Naive thymus-derived CD4-positive, alpha-beta T cell (primary cell): ENCODE measurements at regions not wholly inside any gene's neighbourhood (a gene's known extent, or its start where the extent isn't known, plus 50 kb on each side); places are given as distances from the start of the nearest gene placed in this dataset.

ENCODE experiments used
- ATAC-seq: fragments of 150-1000 bp; cut with Tn5 transposase; 2 replicates; pipeline ENCODE4 v1.10.0; 2021; ENCODE audit warnings: mild to moderate bottlenecking, moderate library complexity
- CTCF ChIA-PET: fragments of 350-600 bp; sonication (Branson Sonifier 250); formaldehyde crosslinking; loops from one replicate; lab custom pipeline; 2021; ENCODE audit warnings: antibody characterized with exemption; lab: Charles Lee
- POLR2A ChIA-PET: fragments of 350-600 bp; sonication (Branson Sonifier 250); formaldehyde crosslinking; loops from one replicate; lab custom pipeline; 2021; ENCODE audit warnings: antibody characterized with exemption, inconsistent platforms; lab: Charles Lee
- DNase-seq, 9 donors: peaks; one replicate each; pipeline versions ENCODE4 v3.0.0 to v3.0.0-alpha.2; 2020 to 2022; ENCODE audit warnings: mixed read lengths in 1 of 9
- H3K27ac ChIP-seq: one replicate; pipeline ENCODE4 v1.7.0; 2013; ENCODE audit warnings: mild to moderate bottlenecking, low read depth, low read length, moderate library complexity
- H3K27me3 ChIP-seq, 2 donors: one replicate each; pipeline ENCODE4 v1.7.0; 2013; ENCODE audit warnings: low read length in 2 of 2, mild to moderate bottlenecking in 2 of 2, moderate library complexity in 2 of 2; ENCODE audit not compliant: control insufficient read depth in 2 of 2, insufficient read depth in 2 of 2
- H3K36me3 ChIP-seq, 3 experiments: 1 replicate in 2 of 3; 2 replicates in 1 of 3; pipeline ENCODE4 v1.7.0; 2013; ENCODE audit warnings: low read length in 3 of 3, mild to moderate bottlenecking in 3 of 3, moderate library complexity in 1 of 3; ENCODE audit not compliant: insufficient read depth in 3 of 3, control insufficient read depth in 2 of 3
- H3K4me1 ChIP-seq, 2 donors: one replicate each; pipeline ENCODE4 v1.7.0; 2013; ENCODE audit warnings: low read length in 2 of 2, mild to moderate bottlenecking in 2 of 2, moderate library complexity in 1 of 2; ENCODE audit not compliant: control insufficient read depth in 2 of 2, insufficient read depth in 2 of 2
- H3K4me3 ChIP-seq: 2 replicates; pipeline ENCODE4 v1.7.0; 2013; ENCODE audit warnings: mild to moderate bottlenecking, low read length
- H3K9me3 ChIP-seq, 3 experiments: 1 replicate in 2 of 3; 2 replicates in 1 of 3; pipeline ENCODE4 v1.7.0; 2013; ENCODE audit warnings: low read length in 3 of 3; ENCODE audit not compliant: control insufficient read depth in 2 of 3
- H3K27ac Mint-ChIP-seq, 9 donors: one replicate each; pipeline ENCODE4 v1.8.0; 2020 to 2022; ENCODE audit warnings: mixed read lengths in 9 of 9, mild to moderate bottlenecking in 8 of 9, moderate library complexity in 5 of 9, inconsistent platforms in 2 of 9
- H3K27me3 Mint-ChIP-seq, 5 donors: one replicate each; pipeline ENCODE4 v1.8.0; 2021 to 2022; ENCODE audit warnings: mixed read lengths in 5 of 5, mild to moderate bottlenecking in 1 of 5
- H3K36me3 Mint-ChIP-seq, 5 donors: one replicate each; pipeline ENCODE4 v1.8.0; 2020 to 2022; ENCODE audit warnings: mixed read lengths in 5 of 5, mild to moderate bottlenecking in 3 of 5, inconsistent platforms in 1 of 5
- H3K4me1 Mint-ChIP-seq, 7 donors: one replicate each; pipeline ENCODE4 v1.8.0; 2020 to 2022; ENCODE audit warnings: mixed read lengths in 7 of 7, mild to moderate bottlenecking in 3 of 7, inconsistent platforms in 1 of 7
- H3K4me3 Mint-ChIP-seq, 10 donors: one replicate each; pipeline ENCODE4 v1.8.0; 2020 to 2022; ENCODE audit warnings: mild to moderate bottlenecking in 10 of 10, mixed read lengths in 10 of 10, moderate library complexity in 6 of 10, inconsistent platforms in 2 of 10
- H3K9me3 Mint-ChIP-seq, 11 donors: one replicate each; pipeline ENCODE4 v1.8.0; 2020 to 2022; ENCODE audit warnings: mixed read lengths in 11 of 11, mild to moderate bottlenecking in 4 of 11, inconsistent platforms in 1 of 11, moderate library complexity in 1 of 11
- intact Hi-C, 2 donors: fragments of 100-400 bp; cut with micrococcal nuclease; formaldehyde crosslinking; loops; one replicate each; pipeline ENCODE4 v1.15.1; 2023

DNA sequence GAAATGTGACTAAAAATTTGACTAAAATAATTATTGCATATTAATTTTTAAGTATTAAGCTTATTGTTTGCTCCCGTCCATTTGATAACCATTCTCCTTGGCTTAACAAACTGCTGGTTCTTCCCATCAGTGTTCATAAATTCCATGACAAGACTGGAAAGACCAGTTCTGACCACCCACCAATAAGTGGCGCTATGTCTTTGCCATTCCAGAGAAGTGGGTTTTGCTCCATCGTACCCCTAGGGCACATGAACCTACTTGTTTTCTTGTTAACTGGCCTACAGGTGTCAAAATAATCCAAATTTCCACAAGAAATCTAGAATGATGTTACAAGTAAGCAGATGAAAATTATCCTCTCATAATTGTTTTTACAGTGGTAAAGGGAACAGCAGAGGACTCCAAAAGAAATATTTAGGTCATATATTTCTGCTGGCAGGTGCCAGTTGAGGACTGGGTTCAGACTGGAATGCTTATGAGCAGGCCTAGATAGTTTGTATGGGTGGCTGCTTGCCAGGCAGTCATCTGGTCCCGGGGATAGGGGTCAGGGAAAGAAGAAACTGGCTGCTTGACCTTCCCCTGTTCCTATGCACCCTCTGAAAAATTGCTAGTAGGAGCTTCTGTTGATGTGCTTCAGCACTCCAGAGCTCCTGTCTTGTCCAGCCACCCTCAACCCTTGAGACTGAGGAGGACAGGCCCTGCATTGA, 283.1 kb upstream of the ADAMTSL1 start:
- Histone ChIP-seq H3K36me3 (no peaks in the 10 kb centered on the region), H3K4me1 (no peaks in the 10 kb centered on the region), H3K9me3 (no peaks in the 10 kb centered on the region), H3K4me3 (no peak overlapping the region), H3K27ac (no peak overlapping the region), H3K27me3 (no peaks in the 10 kb centered on the region)
- ATAC-seq (no peak), DNase-seq (no peak)
- Mint-ChIP-seq H3K4me3 (no peak overlapping the region), H3K36me3 (no peaks in the 10 kb centered on the region), H3K27me3 (peaks cover 0 to 9% (median 4%) of the 10 kb centered on the region in 5 donors), H3K9me3 (peaks cover 0 to 2% (median 0%) of the 10 kb centered on the region in 11 donors), H3K27ac (no peak overlapping the region), H3K4me1 (no peaks in the 10 kb centered on the region)
- CTCF ChIA-PET: no interaction called here
- POLR2A ChIA-PET: no interaction called here
- intact Hi-C loops: no loop called here

DNA sequence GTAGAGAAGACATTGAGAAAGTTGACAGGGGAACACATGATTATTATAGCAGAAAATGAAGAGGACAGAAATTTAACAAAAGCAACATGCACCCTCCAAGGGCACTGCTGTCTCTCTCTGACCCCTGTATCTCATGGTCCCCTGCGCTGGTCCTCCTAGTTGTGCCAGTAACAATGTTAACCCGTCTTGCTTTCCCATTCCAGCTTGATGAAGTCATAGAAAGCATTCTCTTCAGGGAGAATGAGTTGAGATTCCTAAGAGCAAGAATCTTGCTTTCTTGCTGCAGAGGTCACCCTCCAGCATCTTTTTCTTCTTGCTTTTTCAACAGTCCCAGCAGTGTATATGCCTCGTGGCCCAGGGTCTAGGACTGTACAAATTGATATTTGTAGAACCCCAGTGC, 279.6 kb upstream of the ADAMTSL1 start:
- no peak overlapping the region for H3K27ac Mint-ChIP-seq
- intact Hi-C loops: no loop called here
- H3K4me3 Mint-ChIP-seq: no peak overlapping the region
- H3K36me3 Mint-ChIP-seq: no peaks in the 10 kb centered on the region
- Histone ChIP-seq H3K27ac (no peak overlapping the region), H3K4me1 (no peaks in the 10 kb centered on the region), H3K27me3 (no peaks in the 10 kb centered on the region), H3K36me3 (no peaks in the 10 kb centered on the region), H3K9me3 (no peaks in the 10 kb centered on the region), H3K4me3 (no peak overlapping the region)
- no peaks in the 10 kb centered on the region for H3K4me1 Mint-ChIP-seq
- peaks cover 0 to 8% (median 0%) of the 10 kb centered on the region in 5 donors for H3K27me3 Mint-ChIP-seq
- ChIA-PET POLR2A (no interaction called here), CTCF (no interaction called here)
- ATAC-seq (no peak), DNase-seq (no peak)
- peaks cover 0 to 2% (median 0%) of the 10 kb centered on the region in 11 donors for H3K9me3 Mint-ChIP-seq

DNA sequence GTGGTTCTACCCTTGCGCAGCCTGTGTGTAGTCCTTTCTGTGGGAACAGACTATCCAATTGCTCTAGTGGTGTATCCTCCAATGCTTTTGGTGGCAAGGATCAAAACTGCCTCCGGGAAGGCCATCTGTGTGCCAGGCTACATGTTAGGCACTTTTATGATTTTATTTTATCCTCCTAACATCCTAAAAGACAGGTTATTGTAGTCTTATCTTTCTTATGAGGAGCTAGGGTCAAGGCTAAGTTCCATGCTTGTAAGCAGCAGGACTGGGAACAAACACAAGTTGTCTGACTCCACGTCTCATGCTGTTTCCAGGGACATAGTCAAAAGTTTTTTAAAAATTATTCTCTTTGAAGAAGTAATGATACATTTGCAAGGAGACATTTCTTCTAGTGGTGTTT, 278.7 kb upstream of the ADAMTSL1 start:
- H3K4me1 ChIP-seq: no peaks in the 10 kb centered on the region
- no peak for ATAC-seq
- H3K4me1 Mint-ChIP-seq: no peaks in the 10 kb centered on the region
- H3K9me3 Mint-ChIP-seq: peaks cover 0 to 2% (median 0%) of the 10 kb centered on the region in 11 donors
- no peaks in the 10 kb centered on the region for H3K27me3 ChIP-seq
- ChIA-PET CTCF (no interaction called here), POLR2A (no interaction called here)
- H3K4me3 Mint-ChIP-seq: no peak overlapping the region
- H3K27me3 Mint-ChIP-seq: peaks cover 0 to 8% (median 0%) of the 10 kb centered on the region in 5 donors
- intact Hi-C loops: no loop called here
- DNase-seq: no peak
- H3K9me3 ChIP-seq: no peaks in the 10 kb centered on the region
- H3K36me3 ChIP-seq: no peaks in the 10 kb centered on the region
- H3K27ac ChIP-seq: no peak overlapping the region
- no peak overlapping the region for H3K27ac Mint-ChIP-seq
- no peak overlapping the region for H3K4me3 ChIP-seq
- H3K36me3 Mint-ChIP-seq: no peaks in the 10 kb centered on the region

DNA sequence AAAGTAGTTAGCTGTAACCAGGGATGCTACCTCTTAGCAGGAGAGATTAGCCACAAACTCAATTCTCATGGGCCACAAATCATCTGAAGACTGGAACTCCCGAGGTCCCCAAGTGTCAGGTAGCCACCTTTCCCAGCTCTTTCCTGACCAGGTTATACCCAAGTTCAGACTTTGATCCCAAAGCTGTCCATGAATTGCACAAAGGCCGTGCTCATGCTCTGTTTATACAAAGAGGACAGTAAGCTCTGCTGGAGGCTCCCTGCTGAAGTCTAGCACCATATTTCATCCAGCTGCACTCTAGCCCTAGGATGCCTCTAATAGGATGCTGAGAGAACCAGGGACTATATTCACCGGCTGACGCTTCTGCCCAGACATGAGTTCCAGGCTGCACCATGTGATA, 271.0 kb upstream of the ADAMTSL1 start:
- H3K27me3 ChIP-seq: no peaks in the 10 kb centered on the region
- Mint-ChIP-seq H3K4me3 (no peak overlapping the region), H3K27me3 (peaks cover 0 to 12% (median 0%) of the 10 kb centered on the region in 5 donors), H3K9me3 (peaks cover 0 to 4% (median 0%) of the 10 kb centered on the region in 11 donors), H3K4me1 (no peaks in the 10 kb centered on the region), H3K27ac (no peak overlapping the region), H3K36me3 (no peaks in the 10 kb centered on the region)
- no peak overlapping the region for H3K4me3 ChIP-seq
- no peak overlapping the region for H3K27ac ChIP-seq
- no peaks in the 10 kb centered on the region for H3K36me3 ChIP-seq
- H3K4me1 ChIP-seq: no peaks in the 10 kb centered on the region
- ATAC-seq (no peak), DNase-seq (no peak)
- intact Hi-C loops: no loop called here
- CTCF ChIA-PET: no interaction called here
- H3K9me3 ChIP-seq: no peaks in the 10 kb centered on the region
- POLR2A ChIA-PET: no interaction called here

DNA sequence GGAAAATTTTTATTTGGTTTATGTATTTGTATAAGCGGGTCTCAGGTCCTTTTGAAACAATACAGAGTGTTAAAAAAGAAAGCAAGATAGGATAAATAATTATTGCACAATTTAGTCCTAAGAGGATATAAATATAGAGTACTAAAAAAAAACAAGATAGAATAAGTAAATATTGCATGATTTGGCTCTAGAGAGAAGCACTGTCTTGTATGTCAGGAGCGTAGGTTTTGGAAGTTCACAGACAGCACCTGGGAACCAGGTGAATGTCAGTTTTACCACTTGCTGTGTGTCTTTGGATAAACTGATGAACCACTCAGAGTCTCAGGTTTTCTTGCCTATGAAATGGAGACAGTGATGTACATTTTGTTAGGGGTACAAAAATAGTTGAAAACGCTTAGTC, 266.2 kb upstream of the ADAMTSL1 start:
- H3K4me1 ChIP-seq: no peaks in the 10 kb centered on the region
- Mint-ChIP-seq H3K27ac (no peak overlapping the region), H3K27me3 (peaks cover 0 to 12% (median 0%) of the 10 kb centered on the region in 5 donors), H3K4me3 (no peak overlapping the region), H3K9me3 (peaks cover 0 to 4% (median 0%) of the 10 kb centered on the region in 11 donors), H3K36me3 (no peaks in the 10 kb centered on the region), H3K4me1 (no peaks in the 10 kb centered on the region)
- H3K36me3 ChIP-seq: no peaks in the 10 kb centered on the region
- no peak for ATAC-seq
- H3K27ac ChIP-seq: no peak overlapping the region
- CTCF ChIA-PET: no interaction called here
- no peaks in the 10 kb centered on the region for H3K9me3 ChIP-seq
- no peak for DNase-seq
- no peak overlapping the region for H3K4me3 ChIP-seq
- no peaks in the 10 kb centered on the region for H3K27me3 ChIP-seq
- intact Hi-C loops: loop anchor here in 1 of 2 donors (1.0 kb wide), 1 partner anchor 396 kb away; no protein-coding TSS in a partner anchor
- POLR2A ChIA-PET: no interaction called here

GRCh38 chr9:18208166-18209059, 265.5 kb upstream of the ADAMTSL1 start:
- no peak for DNase-seq
- no peak overlapping the region for H3K27ac Mint-ChIP-seq
- POLR2A ChIA-PET: no interaction called here

More at GRCh38 chr9:18208166-18209059, 265.5 kb upstream of the ADAMTSL1 start:
- no peaks in the 10 kb centered on the region for H3K27me3 ChIP-seq
- Mint-ChIP-seq H3K27me3 (peaks cover 0 to 12% (median 0%) of the 10 kb centered on the region in 5 donors), H3K9me3 (peaks cover 0 to 6% (median 0%) of the 10 kb centered on the region in 11 donors), H3K4me1 (no peaks in the 10 kb centered on the region), H3K4me3 (no peak overlapping the region), H3K36me3 (no peaks in the 10 kb centered on the region)
- no peaks in the 10 kb centered on the region for H3K36me3 ChIP-seq
- ATAC-seq: no peak
- intact Hi-C loops: loop anchor here in 1 of 2 donors (1.0 kb wide), 1 partner anchor 397 kb away; no protein-coding TSS in a partner anchor
- H3K4me1 ChIP-seq: no peaks in the 10 kb centered on the region
- CTCF ChIA-PET: no interaction called here
- H3K4me3 ChIP-seq: no peak overlapping the region
- H3K27ac ChIP-seq: no peak overlapping the region
- H3K9me3 ChIP-seq: no peaks in the 10 kb centered on the region
